ENCODE measurements at regions not wholly inside any gene's neighbourhood (a gene's known extent, or its start where the extent isn't known, plus 50 kb on each side); places are given as distances from the start of the nearest gene placed in this dataset.

GRCh38 chr1:232682248-232682647 is 52.3 kb upstream of the SIPA1L2 start:
- no peaks in the 10 kb centered on the region for H3K9me2 ChIP-seq (ENCODE audit: insufficient read depth)
- no peak for DNase-seq
- no peaks in the 10 kb centered on the region for H4K20me1 ChIP-seq (ENCODE audit: insufficient read depth)
- no peak overlapping the region for H3K4me3 ChIP-seq
- no peaks in the 10 kb centered on the region for H3K27me3 ChIP-seq (ENCODE audit: insufficient read depth, low read depth)
- no peaks in the 10 kb centered on the region for H3K79me2 ChIP-seq (ENCODE audit: low read depth)
- TF ChIP-seq EZH2 (IDR thresholded peaks at IDR 0.05; ENCODE audit: low read depth) = no peak
- TF ChIP-seq CTCF (conservative IDR thresholded peaks at IDR 0.05) = no peak
- no peak overlapping the region for H3K4me2 ChIP-seq
- CTCF ChIA-PET = no interaction called here
- no peaks in the 10 kb centered on the region for H3F3A ChIP-seq (ENCODE audit: insufficient read depth, low read depth)
- no TSS peak for BruUV-seq (replicated peaks)
- intact Hi-C loops (cut with micrococcal nuclease; ENCODE audit: unreplicated experiment) = no loop called here
- peaks cover 7% of the 10 kb centered on the region; the same call in 1 of the 2 replicates for H3K4me1 ChIP-seq (replicated peaks; ENCODE audit: insufficient read depth)
- H3K36me3 ChIP-seq (ENCODE audit: low read depth) = no peaks in the 10 kb centered on the region
- POLR2A ChIA-PET (ENCODE audit: unreplicated experiment) = no interaction called here
- H3K9me3 ChIP-seq (ENCODE audit: insufficient read depth, low read depth) = no peaks in the 10 kb centered on the region
- H2AFZ ChIP-seq = no peak overlapping the region
- H3K27ac ChIP-seq = no peak overlapping the region

GRCh38 chr1:232684371-232685105 is 54.6 kb upstream of the SIPA1L2 start:
- no TSS peak for BruUV-seq (replicated peaks)
- no peak for TF ChIP-seq CTCF (conservative IDR thresholded peaks at IDR 0.05)
- TF ChIP-seq EZH2 (IDR thresholded peaks at IDR 0.05; ENCODE audit: low read depth) = no peak
- peaks cover 1% of the 10 kb centered on the region; the same call in 1 of the 2 replicates for H3K27me3 ChIP-seq (ENCODE audit: insufficient read depth, low read depth)
- intact Hi-C loops (cut with micrococcal nuclease; ENCODE audit: unreplicated experiment) = no loop called here
- H3K79me2 ChIP-seq (ENCODE audit: low read depth) = no peaks in the 10 kb centered on the region
- CTCF ChIA-PET = no interaction called here
- H3K9me2 ChIP-seq (ENCODE audit: insufficient read depth) = 0 out of 2 replicates have a peak, but pooled peaks cover 6% of the 10 kb centered on the region
- H3K36me3 ChIP-seq (ENCODE audit: low read depth) = no peaks in the 10 kb centered on the region
- POLR2A ChIA-PET (ENCODE audit: unreplicated experiment) = no interaction called here
- DNase-seq = no peak
- no peaks in the 10 kb centered on the region for H3K9me3 ChIP-seq (ENCODE audit: insufficient read depth, low read depth)
- no peak overlapping the region for H3K4me3 ChIP-seq
- H2AFZ ChIP-seq = no peak overlapping the region
- no peaks in the 10 kb centered on the region for H4K20me1 ChIP-seq (ENCODE audit: insufficient read depth)
- no peaks in the 10 kb centered on the region for H3F3A ChIP-seq (ENCODE audit: insufficient read depth, low read depth)
- H3K4me2 ChIP-seq = no peak overlapping the region
- H3K4me1 ChIP-seq (replicated peaks; ENCODE audit: insufficient read depth) = no peaks in the 10 kb centered on the region
- H3K27ac ChIP-seq = no peak overlapping the region

GRCh38 chr1:232686346-232686745 is 56.4 kb upstream of the SIPA1L2 start:
- intact Hi-C loops (cut with micrococcal nuclease; ENCODE audit: unreplicated experiment) = no loop called here

More at GRCh38 chr1:232686346-232686745, 56.4 kb upstream of the SIPA1L2 start:
- no peak overlapping the region for H2AFZ ChIP-seq
- H3K27me3 ChIP-seq (ENCODE audit: insufficient read depth, low read depth) = peaks cover 16% of the 10 kb centered on the region; the same call in 1 of the 2 replicates
- no peak overlapping the region for H3K27ac ChIP-seq
- no peak for TF ChIP-seq EZH2 (IDR thresholded peaks at IDR 0.05; ENCODE audit: low read depth)
- no peak for TF ChIP-seq CTCF (conservative IDR thresholded peaks at IDR 0.05)
- CTCF ChIA-PET = no interaction called here
- H3K36me3 ChIP-seq (ENCODE audit: low read depth) = no peaks in the 10 kb centered on the region
- H3F3A ChIP-seq (ENCODE audit: insufficient read depth, low read depth) = no peaks in the 10 kb centered on the region
- POLR2A ChIA-PET (ENCODE audit: unreplicated experiment) = no interaction called here
- no peaks in the 10 kb centered on the region for H3K9me3 ChIP-seq (ENCODE audit: insufficient read depth, low read depth)
- no peaks in the 10 kb centered on the region for H3K4me1 ChIP-seq (replicated peaks; ENCODE audit: insufficient read depth)
- DNase-seq = no peak
- no peak overlapping the region for H3K4me3 ChIP-seq
- H4K20me1 ChIP-seq (ENCODE audit: insufficient read depth) = no peaks in the 10 kb centered on the region
- no peaks in the 10 kb centered on the region for H3K79me2 ChIP-seq (ENCODE audit: low read depth)
- no TSS peak for BruUV-seq (replicated peaks)
- H3K4me2 ChIP-seq = no peak overlapping the region
- 0 out of 2 replicates have a peak, but pooled peaks cover 10% of the 10 kb centered on the region for H3K9me2 ChIP-seq (ENCODE audit: insufficient read depth)
